ENCODE measurements at regions not wholly inside any gene's neighbourhood (a gene's known extent, or its start where the extent isn't known, plus 50 kb on each side); places are given as distances from the start of the nearest gene placed in this dataset.

DNA sequence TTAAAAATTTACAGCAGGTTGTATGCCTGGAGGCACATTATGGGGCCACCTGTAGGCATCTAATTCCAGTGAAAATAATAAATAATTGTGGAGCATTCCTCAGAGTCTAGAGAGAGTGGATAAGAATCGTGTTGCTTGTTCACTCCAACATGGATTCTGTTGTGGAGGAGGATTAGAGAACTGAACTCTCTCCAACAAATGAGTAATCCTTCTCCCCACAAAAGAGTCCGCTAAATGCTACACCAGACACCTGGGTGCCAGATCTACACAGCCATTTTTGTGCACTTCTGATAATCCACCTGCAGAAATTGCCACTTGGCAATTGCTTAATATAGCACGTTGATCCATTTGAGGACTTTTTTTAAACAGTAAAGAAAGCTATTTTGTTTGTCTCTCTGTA lies 113.7 kb upstream of the DPYD start:
- DNase-seq (ENCODE audit: low spot score): no peak

DNA sequence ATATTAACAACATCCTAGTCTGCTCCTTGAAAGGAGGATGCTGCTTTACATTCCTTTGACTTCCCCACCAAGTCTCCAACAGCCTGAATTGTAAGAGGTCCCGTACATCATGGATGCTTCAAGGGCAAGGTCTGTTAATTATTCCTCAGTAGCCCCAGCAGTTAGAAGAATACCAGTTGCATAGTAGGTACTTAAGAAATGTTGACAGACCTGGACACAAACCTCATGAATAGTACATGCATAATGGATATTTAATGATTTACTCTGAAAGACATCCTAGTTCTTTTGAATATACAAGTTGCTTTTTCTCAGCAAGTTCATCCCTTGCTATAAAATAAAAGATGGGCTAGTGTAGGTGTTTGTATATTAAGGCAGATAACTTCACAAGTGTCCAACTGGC lies 112.1 kb upstream of the DPYD start:
- DNase-seq (ENCODE audit: low spot score): no peak

DNA sequence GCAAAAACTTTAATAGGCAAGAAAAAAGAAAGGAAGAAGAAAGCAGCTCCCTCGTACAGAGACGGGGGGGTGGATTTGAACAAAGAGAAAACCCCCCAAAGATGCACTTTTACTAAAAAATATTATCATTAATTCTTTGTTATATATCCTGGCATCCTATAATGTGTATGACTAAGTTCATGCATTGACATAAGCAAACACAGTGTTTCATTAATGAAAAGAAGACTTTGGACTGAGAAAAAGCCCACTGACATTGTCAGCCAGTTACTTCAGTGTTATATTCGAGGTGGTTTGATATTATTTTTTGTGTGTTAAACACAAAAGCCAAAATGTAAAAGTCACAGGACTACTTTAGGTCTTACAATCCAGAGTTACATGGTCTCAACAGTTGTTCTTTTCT lies 110.1 kb upstream of the DPYD start:
- no peak for DNase-seq (ENCODE audit: low spot score)

DNA sequence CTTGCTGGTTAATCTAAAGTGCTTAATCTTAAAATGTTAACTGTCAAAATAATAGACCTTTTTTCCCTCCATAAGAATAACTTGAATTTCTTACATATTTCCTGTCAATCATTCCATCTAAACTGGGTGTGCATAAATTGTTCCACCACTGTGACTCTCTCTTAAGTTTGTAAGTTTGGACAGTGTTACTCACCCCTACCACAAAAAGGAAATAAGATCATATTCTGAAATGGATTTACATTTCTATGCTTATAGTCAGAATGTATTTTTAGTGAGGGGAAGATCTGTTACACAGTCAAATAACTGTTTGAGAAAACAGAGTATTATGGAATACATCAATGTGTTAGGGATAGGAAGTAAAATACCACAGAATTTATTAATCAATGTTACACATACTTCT lies 109.6 kb upstream of the DPYD start:
- no peak for DNase-seq (ENCODE audit: low spot score)

DNA sequence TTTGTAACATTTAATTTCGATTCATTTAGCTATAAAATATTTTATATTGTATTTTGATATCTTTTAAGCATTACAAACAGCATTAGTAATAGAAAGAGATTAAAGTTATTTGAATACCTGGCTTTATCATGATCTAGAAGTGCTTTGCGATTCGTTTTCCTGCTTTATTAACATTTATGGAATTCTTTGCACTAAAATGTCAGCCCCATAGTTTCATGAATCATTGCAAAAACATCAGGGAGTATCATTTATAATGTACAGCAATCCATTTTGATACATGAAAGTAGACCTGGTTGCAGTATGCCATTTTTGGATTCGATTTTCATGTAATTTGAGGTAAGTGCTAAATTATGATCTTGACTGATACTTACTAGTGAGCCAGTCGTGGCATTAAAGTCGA lies 108.0 kb upstream of the DPYD start:
- no peak for DNase-seq (ENCODE audit: low spot score)

DNA sequence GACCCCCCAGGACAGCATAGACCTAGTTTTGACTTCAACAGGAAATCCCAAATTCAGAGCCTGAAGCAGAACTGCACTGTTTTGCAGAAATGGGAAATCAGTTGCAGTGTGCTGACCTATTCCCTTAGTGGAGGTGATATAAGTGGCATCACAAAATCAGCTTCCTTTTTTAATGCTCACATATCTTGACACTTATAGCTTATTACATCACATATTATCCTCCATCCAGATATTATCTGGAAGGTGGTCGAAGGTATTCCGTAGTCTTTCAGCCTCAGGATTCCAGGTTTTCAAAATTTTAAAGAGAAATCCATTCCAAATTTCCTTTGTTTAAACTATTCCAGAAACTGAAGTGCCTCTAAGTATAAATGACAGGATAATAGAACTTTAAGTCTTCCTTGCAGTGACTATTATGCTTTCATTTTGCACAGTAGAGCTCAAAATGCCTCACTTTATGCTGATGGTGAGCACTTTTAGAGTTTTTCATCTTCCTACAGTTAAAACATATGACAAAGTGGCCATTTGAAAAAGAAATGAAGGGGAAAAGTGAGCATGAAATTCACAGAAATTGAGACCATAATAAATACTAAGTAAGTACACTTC lies 106.4 kb upstream of the DPYD start:
- no peak for DNase-seq (ENCODE audit: low spot score)

DNA sequence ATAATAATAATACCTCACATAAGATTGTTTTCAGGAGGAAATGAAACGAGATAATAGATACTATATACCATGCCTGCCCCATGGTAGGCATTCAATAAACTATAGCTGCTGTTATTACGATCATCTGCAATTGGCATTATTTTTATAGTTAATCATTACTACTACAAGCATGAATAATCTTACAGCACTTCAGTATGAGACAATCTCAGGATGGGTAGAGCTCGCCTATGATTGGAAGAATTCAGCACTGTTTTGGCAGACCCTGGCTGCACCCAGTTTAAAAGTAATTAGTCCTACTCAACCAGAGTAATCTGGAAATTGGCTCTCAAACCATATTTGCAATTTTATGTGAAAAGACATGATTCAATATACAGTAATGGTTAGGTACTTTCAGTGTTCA lies 105.0 kb upstream of the DPYD start:
- DNase-seq (ENCODE audit: low spot score): no peak

DNA sequence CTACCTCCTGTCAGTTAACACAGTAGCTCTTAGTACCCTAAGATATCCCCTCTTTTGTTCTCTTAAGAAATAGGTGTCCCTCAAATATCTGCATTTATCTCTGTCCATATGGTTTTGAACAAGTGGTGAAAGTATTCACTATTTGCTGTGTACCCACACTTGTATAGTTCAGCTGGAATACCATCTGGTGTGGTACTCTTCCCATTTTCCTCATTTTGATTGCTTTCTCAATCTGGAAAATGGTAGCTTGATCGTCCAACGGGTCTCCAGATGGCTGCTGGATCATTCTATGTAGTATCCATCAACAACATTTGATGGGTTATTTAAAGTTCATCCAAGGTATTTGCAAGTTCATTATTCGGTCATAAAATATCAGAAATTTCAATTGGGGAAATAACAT lies 100.3 kb upstream of the DPYD start:
- DNase-seq (ENCODE audit: low spot score): no peak

DNA sequence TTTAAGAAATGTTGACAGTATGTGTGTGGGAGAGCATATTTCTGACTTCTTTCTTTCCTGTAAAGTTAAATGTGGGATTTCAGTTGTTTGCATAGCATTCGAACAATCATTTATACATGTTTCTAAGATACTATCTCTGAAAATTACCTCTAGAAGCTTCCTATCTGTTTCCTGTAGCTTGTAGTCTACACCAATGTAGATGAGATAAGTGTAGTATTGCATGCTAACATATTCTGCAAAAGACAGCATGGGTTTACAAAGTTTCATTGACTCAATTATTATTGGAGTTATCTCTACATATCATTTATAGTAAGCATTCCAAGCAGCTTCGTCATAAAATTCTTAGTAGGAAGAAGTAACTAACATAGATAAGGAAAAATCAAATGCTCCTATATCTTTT lies 98.9 kb upstream of the DPYD start:
- DNase-seq (ENCODE audit: low spot score): no peak

DNA sequence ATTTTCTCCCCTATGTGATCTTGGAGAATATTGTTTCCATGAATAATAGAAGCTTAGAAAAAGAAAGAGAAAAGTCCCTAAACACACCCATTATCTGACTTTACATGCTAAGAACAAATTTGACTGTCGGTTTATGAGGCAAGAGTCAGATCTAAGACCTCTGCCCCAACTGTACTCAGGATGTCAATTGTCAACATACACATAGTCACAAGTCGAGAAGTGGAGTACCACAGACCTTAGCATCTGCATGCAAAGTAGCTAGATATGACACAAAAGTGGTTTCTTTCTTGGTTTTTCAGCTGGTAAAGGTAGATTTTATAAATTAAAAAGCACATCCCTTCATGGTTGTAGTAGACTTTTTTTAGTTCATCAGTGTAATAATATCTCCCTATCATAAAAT lies 97.2 kb upstream of the DPYD start:
- DNase-seq (ENCODE audit: low spot score): no peak

DNA sequence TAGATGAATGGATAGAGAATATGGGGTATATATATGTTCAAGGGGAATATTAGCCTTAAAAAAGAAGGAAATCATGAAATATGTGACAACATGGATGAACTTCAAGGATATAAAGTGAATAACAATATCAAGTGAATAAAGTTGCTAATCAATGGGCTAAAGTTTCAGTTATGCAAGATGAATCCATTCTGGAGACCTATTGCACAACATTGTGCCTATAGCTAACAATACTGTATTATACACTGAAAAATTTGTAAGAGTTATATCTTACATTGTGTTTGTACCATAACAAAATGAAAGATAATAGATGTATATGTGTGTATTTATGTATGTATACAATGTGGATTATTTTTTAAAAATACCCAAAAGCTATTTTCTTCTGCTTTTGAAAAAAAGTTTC lies 96.3 kb upstream of the DPYD start:
- no peak for DNase-seq (ENCODE audit: low spot score)

DNA sequence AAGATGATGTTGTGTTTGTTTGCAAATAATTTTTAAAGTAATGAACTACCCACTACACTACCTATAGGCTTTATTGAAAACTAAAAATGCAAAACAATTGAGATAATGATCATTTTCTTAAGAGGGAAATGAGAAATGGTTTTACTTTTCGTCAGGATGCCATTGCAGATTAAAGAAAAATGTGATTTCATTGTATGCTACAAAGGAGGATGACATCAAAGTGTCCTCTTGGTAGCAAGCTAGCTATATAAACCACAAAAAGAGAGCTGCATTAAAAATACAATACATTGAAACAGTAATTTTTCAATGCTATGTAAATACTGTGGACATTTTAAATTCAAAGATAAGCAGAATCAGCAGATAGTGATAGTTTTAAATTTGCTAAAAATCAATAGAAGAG lies 87.5 kb upstream of the DPYD start:
- no peak for DNase-seq (ENCODE audit: low spot score)

DNA sequence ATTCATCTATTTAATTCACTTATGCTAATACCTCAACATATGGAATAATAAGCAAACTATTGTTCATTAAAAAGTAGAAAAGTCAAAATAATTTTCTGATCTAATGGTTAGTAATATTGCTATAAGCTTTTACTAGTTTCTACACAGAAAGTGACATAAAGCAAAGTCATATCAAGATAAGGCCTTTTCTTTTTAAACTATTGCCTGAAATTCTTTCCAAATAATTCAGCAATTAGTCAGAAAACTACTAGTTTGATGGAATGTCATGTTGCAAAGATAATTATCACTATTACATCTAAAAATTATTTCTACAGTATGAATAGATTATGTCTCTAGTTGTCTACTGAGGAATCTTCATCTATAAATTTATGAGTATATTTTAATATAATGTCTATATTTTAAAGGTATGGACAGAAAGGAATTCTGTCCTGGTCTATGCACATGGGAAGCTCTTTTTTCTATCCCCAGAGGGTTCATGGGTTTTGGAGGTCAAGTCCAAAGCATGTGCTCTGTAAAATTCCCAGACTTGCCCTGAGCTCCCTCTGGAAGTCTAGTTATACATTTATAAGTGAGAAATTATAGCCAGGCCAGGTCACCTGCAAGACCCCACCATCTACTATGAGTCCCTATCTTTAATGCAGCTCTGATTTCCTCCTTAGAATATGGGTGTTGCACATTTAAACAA lies 84.6 kb upstream of the DPYD start:
- DNase-seq (ENCODE audit: low spot score): no peak

DNA sequence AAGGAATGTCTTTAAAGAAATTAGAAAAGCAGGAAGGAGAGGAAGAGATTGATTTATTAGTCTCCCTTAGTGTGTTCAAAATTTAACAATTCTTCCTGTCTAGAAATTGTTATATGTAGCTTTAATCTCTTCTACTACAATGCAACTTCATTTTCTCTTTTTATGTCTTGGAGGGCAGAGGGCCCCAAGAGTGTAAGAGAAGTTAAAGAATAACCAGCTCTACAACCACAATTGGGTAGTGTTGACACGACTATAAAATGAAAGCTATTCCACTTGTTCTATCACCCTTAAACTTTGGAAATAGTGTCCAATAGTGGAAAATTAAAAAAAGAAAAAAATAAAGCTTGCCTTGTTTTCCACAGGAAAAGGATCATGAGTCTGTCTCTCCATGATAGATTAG lies 82.6 kb upstream of the DPYD start:
- no peak for DNase-seq (ENCODE audit: low spot score)

DNA sequence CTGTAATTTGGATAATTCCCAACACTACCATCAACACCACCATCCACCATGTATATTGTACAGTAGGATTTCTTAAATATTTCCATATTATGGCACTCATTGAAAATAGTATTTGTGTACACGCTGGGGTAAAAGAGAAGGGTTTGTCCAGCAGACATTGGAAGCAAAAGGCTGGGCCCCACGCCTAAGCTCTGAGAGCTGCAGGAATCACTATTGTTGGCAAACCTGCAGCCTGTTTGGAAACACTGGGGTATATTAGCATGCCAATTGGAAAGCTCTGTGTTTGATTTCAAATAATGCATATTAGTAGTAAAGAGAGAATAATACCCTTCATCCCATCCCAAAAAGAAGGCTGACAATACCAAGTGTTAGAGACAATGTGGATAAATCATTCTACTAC lies 81.5 kb upstream of the DPYD start:
- DNase-seq (ENCODE audit: low spot score): no peak

DNA sequence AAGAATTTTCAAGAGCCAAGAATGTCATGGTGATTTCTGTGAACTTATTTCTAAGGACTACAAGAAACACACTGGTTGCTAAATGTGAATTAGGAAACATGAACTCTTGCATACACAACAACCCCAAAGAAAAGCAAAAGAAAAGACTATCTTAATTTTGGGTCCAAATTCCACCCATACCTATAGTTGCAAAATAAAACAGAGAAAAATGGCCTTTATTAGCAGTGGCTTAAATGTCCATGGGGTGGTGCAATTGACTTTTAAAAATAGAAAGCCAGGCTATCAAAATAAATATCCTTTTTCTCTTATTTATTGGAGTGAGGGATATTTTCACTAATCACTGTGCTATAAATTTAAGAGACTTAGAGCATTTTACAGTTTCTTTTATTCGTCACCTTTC lies 80.9 kb upstream of the DPYD start:
- DNase-seq (ENCODE audit: low spot score): no peak

DNA sequence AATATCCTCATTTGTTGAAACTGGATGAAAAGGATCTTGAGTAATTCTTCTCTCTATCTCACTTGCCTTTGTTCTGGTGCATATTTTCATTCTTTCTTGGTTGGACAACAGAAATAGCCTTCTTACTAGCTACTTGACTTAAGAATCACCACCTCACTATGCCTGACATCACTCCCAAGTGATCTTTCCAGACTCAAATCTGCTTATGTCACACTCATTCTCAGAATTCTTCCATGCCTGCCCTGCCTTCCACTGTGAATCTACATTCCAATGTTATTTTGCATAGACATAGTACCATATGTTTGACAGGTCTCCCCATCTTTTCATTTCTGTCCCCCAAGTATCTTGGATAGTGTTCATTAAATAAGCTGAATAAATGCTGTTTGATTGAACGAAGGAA lies 78.5 kb upstream of the DPYD start:
- DNase-seq (ENCODE audit: low spot score): no peak

DNA sequence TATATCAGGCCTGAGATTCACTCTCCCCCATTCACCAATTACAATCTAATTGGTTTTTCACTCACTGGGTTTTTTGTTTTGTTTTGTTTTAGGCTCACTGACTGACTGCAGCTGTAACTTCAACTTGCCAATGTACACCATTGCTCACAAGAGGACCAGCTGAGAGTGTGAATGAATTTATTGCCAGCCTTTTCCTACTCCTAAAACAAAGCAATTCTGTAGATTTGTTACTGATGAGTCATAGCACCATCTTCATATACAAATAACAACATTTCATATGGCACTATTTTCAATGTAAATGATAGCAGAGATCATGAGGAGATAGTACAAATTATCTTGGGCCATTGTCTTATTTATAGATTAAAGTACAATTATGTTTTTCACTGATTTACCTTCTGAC lies 76.0 kb upstream of the DPYD start:
- peak; percentile 24 for DNase-seq (ENCODE audit: low spot score)

DNA sequence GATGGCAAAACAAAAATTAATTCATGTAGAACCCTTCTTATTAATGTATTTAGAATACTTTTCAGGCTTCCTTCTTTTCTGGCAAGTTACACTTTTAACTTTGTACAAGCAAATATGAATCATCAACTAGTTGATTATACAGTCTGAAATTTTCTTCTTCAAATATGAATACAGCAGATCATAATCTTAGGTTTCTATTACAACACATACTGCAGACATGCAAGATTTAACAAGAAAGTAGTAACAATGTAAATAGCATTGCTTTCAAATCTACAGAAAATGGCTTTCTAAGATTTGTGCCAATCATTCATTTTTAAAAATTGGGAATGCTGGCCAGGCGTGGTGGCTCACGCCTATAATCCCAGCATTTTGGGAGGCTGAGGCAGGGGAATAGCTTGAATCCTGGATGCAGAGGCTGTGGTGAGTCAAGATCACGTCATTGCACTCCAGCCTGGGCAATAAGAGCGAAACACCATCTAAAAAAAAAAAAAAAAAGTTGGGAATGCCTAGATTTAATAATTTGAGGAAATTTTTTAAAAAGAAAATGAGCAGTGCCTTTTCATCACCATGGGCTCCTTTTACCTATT lies 68.4 kb upstream of the DPYD start:
- no peak for DNase-seq (ENCODE audit: low spot score)

DNA sequence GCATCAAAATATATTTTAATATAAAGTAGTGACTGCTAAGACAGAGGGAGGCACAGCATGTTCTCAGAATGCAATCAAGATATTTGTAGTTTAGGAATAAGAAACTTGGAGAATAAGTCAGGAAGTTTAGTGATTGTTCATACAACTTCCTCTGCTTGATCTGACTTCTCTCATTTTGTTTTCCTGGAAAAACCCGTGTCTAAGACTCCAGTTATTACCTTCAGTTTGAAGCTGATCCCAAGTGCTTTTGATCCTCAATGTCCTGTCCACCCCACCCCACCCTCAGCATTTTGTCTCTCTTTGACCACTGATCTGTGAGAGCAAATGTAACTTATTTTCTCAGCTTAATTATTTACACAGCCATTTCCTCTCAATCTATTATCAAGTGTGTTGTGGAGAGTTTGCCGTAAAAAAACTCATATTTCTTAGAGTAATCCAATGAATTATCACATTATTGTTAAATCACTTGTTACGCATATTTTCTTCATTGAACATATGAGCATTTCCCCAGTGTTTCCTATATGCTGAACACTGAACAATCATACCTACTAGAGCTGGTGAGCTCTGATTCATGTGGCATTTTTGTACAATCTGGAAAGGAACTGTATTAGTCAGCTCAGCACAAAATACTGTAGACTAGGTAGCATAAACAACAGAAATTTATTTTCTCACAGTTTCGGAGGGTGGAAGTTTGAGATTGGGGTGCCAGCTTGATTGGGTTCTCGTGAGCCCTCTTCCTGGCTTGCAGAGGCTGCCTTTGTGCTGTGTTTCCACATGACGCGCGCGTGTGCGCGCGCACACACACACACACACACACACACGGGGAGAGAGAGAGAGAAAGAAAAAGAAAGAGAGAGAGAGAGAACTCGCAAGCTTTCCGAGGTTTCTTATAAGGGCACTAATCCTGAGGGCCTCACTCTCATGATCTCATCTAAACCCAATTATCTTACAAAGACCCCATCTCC lies 65.5 kb upstream of the DPYD start:
- DNase-seq (ENCODE audit: low spot score): no peak

DNA sequence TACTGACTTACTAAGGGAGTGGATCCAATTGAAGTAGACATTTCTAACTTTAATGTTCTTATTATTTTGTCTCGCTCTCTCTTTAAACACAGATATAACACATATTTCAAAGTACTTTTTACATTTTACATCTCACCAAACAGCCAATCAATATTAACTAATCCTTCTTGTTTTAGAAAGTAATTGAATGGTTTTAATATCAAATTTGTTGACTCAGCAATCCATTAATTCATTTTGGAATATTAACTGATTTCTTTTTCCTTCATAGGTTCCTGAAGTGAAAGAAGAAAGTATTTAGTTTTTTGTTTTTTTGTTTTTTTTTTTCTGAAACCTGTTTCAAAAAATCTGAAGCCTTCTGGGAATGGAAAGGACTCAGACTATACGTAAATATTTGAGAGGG lies 62.3 kb upstream of the DPYD start:
- DNase-seq (ENCODE audit: low spot score): no peak

DNA sequence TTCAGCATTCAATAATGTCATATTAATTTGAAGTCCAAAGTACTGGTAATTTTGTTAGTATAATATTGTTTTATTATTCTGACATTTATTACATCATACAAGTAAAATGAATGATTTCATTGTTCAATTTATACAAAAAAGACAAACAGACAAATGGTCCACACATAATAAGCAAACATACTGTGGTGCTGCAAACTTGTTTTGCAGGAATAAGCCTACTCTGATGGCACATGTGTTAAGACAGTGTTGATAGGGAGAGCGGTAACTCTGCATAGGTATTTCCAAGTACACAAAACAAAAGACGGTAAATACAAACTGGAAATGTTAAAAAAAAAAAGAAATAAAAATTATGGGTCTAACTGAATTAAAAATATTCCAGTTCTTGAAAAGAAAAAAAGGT lies 59.7 kb upstream of the DPYD start:
- DNase-seq (ENCODE audit: low spot score): peak; percentile 28

DNA sequence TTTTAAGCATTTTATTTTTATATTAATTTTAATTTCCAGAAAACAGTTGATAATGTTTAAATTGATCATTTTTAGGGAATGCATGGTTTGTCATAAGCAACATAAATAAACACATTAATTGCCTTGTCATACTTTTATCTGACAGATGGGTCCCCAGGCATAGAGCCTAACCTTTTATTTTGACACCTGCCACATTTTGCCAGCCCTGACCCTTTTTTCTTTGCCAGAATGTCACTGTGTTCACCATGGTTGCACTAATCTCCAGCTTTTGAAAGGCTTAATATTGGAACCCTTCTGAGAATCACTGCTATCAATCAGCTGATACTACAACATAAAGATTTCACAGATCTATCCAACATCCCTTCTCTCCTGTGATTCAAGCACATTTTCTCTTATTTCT lies 56.0 kb upstream of the DPYD start:
- DNase-seq (ENCODE audit: low spot score): no peak

Measured in pons (tissue), 1 donor.